ENCODE measurements at regions not wholly inside any gene's neighbourhood (a gene's known extent, or its start where the extent isn't known, plus 50 kb on each side); places are given as distances from the start of the nearest gene placed in this dataset.

- Histone ChIP-seq H2BK15ac (ENCODE audit: low read depth, low read length) (no peak overlapping the region), H4K91ac (ENCODE audit: insufficient read depth, low read depth, low read length) (no peak overlapping the region), H4K5ac (ENCODE audit: low read depth, low read length) (no peak overlapping the region), H3K9me3 (ENCODE audit: control insufficient read depth, insufficient read depth, low read length) (peaks cover 36% of the 10 kb centered on the region), H2BK20ac (ENCODE audit: low read depth, low read length) (no peak overlapping the region), H2BK120ac (ENCODE audit: low read depth, low read length) (no peak overlapping the region), H2AFZ (replicated peaks; ENCODE audit: low read length, poor library complexity) (no peak overlapping the region), H3K4me1 (ENCODE audit: control insufficient read depth, insufficient read depth, low read length) (no peaks in the 10 kb centered on the region), H3K9ac (ENCODE audit: low read depth, low read length) (no peak overlapping the region), H4K20me1 (ENCODE audit: insufficient read depth, low read length) (no peaks in the 10 kb centered on the region), H3K36me3 (ENCODE audit: control insufficient read depth, insufficient read depth, low read length) (no peaks in the 10 kb centered on the region), H3K18ac (ENCODE audit: low read depth, low read length) (no peak overlapping the region), H3K79me1 (ENCODE audit: low read depth in 1 of 2, low read length in 2 of 2) (no peaks in the 10 kb centered on the region), H3K14ac (replicated peaks; ENCODE audit: low read depth, low read length) (no peak overlapping the region), H3K27ac (ENCODE audit: insufficient read depth, low read length) (no peak overlapping the region), H3K4ac (ENCODE audit: low read depth, low read length) (no peak overlapping the region), H3K56ac (ENCODE audit: extremely low read depth, insufficient read depth, low read length) (no peak overlapping the region), H3K27me3 (ENCODE audit: control insufficient read depth, insufficient read depth, low read length) (no peaks in the 10 kb centered on the region), H2AK5ac (ENCODE audit: low read depth, low read length) (no peak overlapping the region), H4K8ac (ENCODE audit: low read depth in 2 of 2, low read length in 2 of 2) (no peak overlapping the region), H3K23ac (ENCODE audit: low read depth, low read length) (no peak overlapping the region), H3K4me2 (ENCODE audit: low read depth, low read length) (no peak overlapping the region), H3K4me3 (ENCODE audit: insufficient read depth, low read depth, low read length) (no peak overlapping the region), H2BK5ac (ENCODE audit: low read depth, low read length, poor library complexity, severe bottlenecking) (no peak overlapping the region), H3K9me1 (ENCODE audit: insufficient read depth, low read length) (no peaks in the 10 kb centered on the region), H2AK9ac (replicated peaks; ENCODE audit: low read depth, low read length, poor library complexity) (no peak overlapping the region)
- POLR2A ChIA-PET (ENCODE audit: unreplicated experiment): no interaction called here
- CTCF ChIA-PET: no interaction called here
- intact Hi-C loops (cut with micrococcal nuclease) (no loop called here), dilution Hi-C loops (cut with HindIII; ENCODE audit: low sequenced_read_pairs, unreplicated experiment) (no loop called here), in situ Hi-C loops (cut with MboI; ENCODE audit: low sequenced_read_pairs) (no loop called here)
- DNase-seq (no peak), ATAC-seq (ENCODE audit: low read depth) (no peak)
- no TSS peak for BruUV-seq (replicated peaks)
- WGBS, 2 experiments (ENCODE audit: extremely low coverage in 2 of 2, insufficient read length in 1 of 2): no CpG with 5 or more reads among the region's 1 CpG
- TF ChIP-seq RFX5 (IDR thresholded peaks at IDR 0.05; ENCODE audit: low read depth, low read length) (no peak), MAFK (IDR thresholded peaks at IDR 0.05; ENCODE audit: low read depth, low read length) (no peak), NFE2L2 (IDR thresholded peaks at IDR 0.05; ENCODE audit: low read depth, low read length) (no peak), BHLHE40 (IDR thresholded peaks at IDR 0.05; ENCODE audit: low read depth, low read length) (no peak), RAD21 (IDR thresholded peaks at IDR 0.05; ENCODE audit: low read length) (no peak), MAZ (IDR thresholded peaks at IDR 0.05; ENCODE audit: borderline replicate concordance, low read depth, low read length) (no peak), CEBPB (IDR thresholded peaks at IDR 0.05; ENCODE audit: low read depth, low read length) (no peak), CHD1 (IDR thresholded peaks at IDR 0.05; ENCODE audit: low read depth, low read length) (no peak), MXI1 (IDR thresholded peaks at IDR 0.05; ENCODE audit: borderline replicate concordance, low read depth, low read length) (no peak), FOS (IDR thresholded peaks at IDR 0.05; ENCODE audit: low read depth, low read length) (no peak), SMC3 (IDR thresholded peaks at IDR 0.05; ENCODE audit: low read depth, low read length) (no peak), RCOR1 (IDR thresholded peaks at IDR 0.05; ENCODE audit: insufficient replicate concordance, low read length) (no peak), POLR2A (IDR thresholded peaks at IDR 0.05; ENCODE audit: low read depth, low read length) (no peak)
- TF ChIP-seq, protein P1, sequence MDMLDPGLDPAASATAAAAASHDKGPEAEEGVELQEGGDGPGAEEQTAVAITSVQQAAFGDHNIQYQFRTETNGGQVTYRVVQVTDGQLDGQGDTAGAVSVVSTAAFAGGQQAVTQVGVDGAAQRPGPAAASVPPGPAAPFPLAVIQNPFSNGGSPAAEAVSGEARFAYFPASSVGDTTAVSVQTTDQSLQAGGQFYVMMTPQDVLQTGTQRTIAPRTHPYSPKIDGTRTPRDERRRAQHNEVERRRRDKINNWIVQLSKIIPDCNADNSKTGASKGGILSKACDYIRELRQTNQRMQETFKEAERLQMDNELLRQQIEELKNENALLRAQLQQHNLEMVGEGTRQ (IDR thresholded peaks at IDR 0.05; ENCODE audit: low read depth, low read length): no peak
- TF ChIP-seq, protein P2, sequence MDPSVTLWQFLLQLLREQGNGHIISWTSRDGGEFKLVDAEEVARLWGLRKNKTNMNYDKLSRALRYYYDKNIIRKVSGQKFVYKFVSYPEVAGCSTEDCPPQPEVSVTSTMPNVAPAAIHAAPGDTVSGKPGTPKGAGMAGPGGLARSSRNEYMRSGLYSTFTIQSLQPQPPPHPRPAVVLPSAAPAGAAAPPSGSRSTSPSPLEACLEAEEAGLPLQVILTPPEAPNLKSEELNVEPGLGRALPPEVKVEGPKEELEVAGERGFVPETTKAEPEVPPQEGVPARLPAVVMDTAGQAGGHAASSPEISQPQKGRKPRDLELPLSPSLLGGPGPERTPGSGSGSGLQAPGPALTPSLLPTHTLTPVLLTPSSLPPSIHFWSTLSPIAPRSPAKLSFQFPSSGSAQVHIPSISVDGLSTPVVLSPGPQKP (IDR thresholded peaks at IDR 0.05; ENCODE audit: borderline replicate concordance, low read depth, low read length): no peak
- TF ChIP-seq, protein P3, sequence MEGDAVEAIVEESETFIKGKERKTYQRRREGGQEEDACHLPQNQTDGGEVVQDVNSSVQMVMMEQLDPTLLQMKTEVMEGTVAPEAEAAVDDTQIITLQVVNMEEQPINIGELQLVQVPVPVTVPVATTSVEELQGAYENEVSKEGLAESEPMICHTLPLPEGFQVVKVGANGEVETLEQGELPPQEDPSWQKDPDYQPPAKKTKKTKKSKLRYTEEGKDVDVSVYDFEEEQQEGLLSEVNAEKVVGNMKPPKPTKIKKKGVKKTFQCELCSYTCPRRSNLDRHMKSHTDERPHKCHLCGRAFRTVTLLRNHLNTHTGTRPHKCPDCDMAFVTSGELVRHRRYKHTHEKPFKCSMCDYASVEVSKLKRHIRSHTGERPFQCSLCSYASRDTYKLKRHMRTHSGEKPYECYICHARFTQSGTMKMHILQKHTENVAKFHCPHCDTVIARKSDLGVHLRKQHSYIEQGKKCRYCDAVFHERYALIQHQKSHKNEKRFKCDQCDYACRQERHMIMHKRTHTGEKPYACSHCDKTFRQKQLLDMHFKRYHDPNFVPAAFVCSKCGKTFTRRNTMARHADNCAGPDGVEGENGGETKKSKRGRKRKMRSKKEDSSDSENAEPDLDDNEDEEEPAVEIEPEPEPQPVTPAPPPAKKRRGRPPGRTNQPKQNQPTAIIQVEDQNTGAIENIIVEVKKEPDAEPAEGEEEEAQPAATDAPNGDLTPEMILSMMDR (conservative IDR thresholded peaks at IDR 0.05; ENCODE audit: low read depth, low read length): no peak
Measured at GRCh38 chr14:97944380-97944779, 1147.2 kb downstream of the VRK1 start.

Measured in IMR-90 (cell line).